WERI-Rb-1 (cell line): ENCODE measurements at regions not wholly inside any gene's neighbourhood (a gene's known extent, or its start where the extent isn't known, plus 50 kb on each side); places are given as distances from the start of the nearest gene placed in this dataset.
"Not testable (repeated sequence)": the region's sequence is repeated elsewhere in the genome, so short reads cannot be mapped to it uniquely, and the experiment has no call there.

ENCODE experiments used
- DNase-seq: peaks from one replicate; pipeline ENCODE4 v3.0.0-alpha.2; 2020
- H3K27ac ChIP-seq: fragments of 250-450 bp; sonication (Bioruptor Pico); 2 replicates; pipeline ENCODE4 v1.5.1; 2020; ENCODE audit warnings: mild to moderate bottlenecking, moderate library complexity
- H3K27me3 ChIP-seq: fragments of 250-450 bp; sonication (Bioruptor Pico); 2 replicates; pipeline ENCODE4 v1.5.1; 2021; ENCODE audit warnings: mild to moderate bottlenecking, low read depth, moderate library complexity; ENCODE audit not compliant: insufficient read depth, severe bottlenecking
- H3K36me3 ChIP-seq: fragments of 250-450 bp; sonication (Bioruptor Pico); 2 replicates; pipeline ENCODE4 v1.5.1; 2020; ENCODE audit warnings: mild to moderate bottlenecking, moderate library complexity
- H3K4me3 ChIP-seq: 2 replicates; pipeline ENCODE4 v1.5.1; 2011; ENCODE audit warnings: low read depth, mild to moderate bottlenecking, control low read depth, low read length
- H3K9me3 ChIP-seq: fragments of 250-450 bp; sonication (Bioruptor Pico); 2 replicates; pipeline ENCODE4 v1.5.1; 2021; ENCODE audit warnings: mild to moderate bottlenecking, moderate library complexity; ENCODE audit not compliant: severe bottlenecking
- TF ChIP-seq, protein P1 (sequence below): IDR thresholded peaks from 2 replicates; pipeline ENCODE4 v1.5.1; 2011; ENCODE audit warnings: low read depth, mild to moderate bottlenecking, control low read depth, inconsistent platforms, low read length

DNA sequence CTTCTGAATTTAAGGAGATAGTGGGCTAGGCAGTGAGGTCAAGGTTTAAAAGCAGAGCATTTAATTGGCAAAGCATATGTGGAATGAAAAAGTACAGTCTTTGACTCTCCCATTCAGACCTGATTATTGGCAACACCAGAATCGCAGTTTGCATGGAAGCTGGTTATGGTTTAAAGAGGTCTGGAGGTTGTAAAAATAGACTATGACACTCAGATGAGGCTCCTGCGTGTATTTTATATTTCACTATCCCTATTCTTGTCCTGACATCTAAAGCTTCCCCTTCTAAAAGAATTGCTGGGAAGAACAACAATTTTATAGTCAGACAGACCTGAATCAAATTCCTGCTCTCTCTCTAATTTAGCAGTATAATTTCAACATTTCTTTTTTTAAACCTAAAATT is 302.9 kb downstream of the PCDH7 start:
- no peaks in the 10 kb centered on the region for H3K27me3 ChIP-seq
- TF ChIP-seq, protein P1, sequence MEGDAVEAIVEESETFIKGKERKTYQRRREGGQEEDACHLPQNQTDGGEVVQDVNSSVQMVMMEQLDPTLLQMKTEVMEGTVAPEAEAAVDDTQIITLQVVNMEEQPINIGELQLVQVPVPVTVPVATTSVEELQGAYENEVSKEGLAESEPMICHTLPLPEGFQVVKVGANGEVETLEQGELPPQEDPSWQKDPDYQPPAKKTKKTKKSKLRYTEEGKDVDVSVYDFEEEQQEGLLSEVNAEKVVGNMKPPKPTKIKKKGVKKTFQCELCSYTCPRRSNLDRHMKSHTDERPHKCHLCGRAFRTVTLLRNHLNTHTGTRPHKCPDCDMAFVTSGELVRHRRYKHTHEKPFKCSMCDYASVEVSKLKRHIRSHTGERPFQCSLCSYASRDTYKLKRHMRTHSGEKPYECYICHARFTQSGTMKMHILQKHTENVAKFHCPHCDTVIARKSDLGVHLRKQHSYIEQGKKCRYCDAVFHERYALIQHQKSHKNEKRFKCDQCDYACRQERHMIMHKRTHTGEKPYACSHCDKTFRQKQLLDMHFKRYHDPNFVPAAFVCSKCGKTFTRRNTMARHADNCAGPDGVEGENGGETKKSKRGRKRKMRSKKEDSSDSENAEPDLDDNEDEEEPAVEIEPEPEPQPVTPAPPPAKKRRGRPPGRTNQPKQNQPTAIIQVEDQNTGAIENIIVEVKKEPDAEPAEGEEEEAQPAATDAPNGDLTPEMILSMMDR, result no peak

DNA sequence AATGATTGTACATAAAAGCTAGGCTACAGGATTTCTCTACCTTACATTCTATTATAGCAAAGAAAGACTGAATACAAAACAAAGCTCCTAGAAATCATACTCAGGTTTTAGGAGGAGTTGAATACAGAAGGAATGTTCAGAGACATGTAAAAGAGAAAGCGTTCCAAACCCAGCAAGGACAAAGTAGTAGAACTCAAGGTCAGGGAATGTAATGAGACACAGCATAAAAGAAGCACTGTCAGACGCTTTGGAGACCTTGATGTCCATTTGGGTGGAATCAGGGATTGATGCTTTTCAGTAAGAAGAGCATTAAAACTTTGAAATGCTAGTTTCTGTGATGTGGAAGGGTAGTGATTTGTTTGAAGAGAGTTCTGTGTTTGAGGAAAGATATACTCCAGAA is 303.6 kb downstream of the PCDH7 start:
- TF ChIP-seq, protein P1, result no peak
- DNase-seq, result no peak
- H3K27me3 ChIP-seq, result no peaks in the 10 kb centered on the region
- no peak overlapping the region for H3K27ac ChIP-seq
- no peak overlapping the region for H3K4me3 ChIP-seq
- no peaks in the 10 kb centered on the region for H3K9me3 ChIP-seq
- no peaks in the 10 kb centered on the region for H3K36me3 ChIP-seq

More for the DNA sequence above, 302.9 kb downstream of the PCDH7 start:
- Histone ChIP-seq H3K9me3 (no peaks in the 10 kb centered on the region), H3K27ac (no peak overlapping the region), H3K36me3 (no peaks in the 10 kb centered on the region), H3K4me3 (no peak overlapping the region)
- DNase-seq, result no peak

DNA sequence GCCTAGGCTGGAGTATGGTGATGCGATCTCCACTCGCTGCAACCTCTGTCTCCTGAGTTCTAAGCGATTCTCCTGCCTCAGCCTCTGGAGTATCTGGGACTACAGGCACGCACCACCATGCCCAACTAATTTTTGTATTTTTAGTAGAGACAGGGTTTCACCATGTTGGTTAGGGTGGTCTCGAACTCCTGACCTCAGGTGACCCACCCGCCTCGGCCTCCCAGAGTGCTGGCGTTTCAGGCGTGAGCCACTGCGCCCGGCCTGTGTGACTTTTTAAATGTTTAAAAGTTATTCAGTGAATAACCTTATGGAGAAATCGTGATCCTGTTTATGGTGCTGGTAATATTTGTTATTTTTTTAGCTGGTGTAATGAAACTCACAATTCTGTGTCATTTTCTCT is 304.6 kb downstream of the PCDH7 start:
- H3K27me3 ChIP-seq, H3K36me3 ChIP-seq, H3K27ac ChIP-seq, H3K9me3 ChIP-seq, DNase-seq, H3K4me3 ChIP-seq: not testable (repeated sequence)

DNA sequence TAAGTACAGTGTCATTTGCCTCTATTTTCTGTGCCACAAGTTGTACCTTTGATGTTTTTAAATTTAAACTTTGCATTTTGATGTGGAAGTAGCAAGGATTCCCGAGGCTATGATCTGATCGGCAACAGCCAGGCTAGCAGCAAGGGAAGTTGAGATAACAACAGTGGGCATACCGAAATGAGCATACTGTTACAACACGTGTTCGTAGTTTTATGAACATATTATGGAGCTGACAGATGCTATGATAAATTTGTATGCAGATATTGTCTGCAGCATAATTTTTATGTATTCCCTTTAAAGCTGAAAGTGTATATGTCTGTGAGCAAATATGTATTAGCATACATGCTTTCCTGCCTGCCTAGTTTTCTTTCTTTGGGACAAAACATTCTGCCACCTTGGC is 306.1 kb downstream of the PCDH7 start:
- Histone ChIP-seq H3K27ac (no peak overlapping the region), H3K9me3 (no peaks in the 10 kb centered on the region), H3K4me3 (no peak overlapping the region), H3K36me3 (no peaks in the 10 kb centered on the region), H3K27me3 (no peaks in the 10 kb centered on the region)
- TF ChIP-seq, protein P1, result no peak
- no peak for DNase-seq

DNA sequence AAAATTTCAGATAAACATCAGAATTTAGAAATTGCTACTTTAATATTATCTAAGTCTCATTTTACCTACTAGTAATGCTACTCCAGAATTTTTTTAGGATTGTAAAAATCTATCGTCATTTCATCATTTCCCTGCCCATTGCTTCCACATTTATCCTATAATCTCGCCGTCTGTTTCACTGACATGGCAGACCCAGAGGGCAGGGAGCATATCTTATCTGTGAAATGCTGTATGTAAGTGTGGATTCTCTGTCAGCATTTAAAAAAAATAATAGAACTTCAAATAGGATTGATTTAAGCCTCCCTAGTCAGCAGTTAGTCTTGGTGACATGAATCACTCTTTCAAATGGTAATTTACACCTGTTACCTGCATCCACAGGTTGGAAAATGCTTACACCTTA is 314.4 kb downstream of the PCDH7 start:
- H3K36me3 ChIP-seq, result no peaks in the 10 kb centered on the region
- no peak overlapping the region for H3K27ac ChIP-seq
- no peak for DNase-seq
- no peaks in the 10 kb centered on the region for H3K9me3 ChIP-seq
- no peak overlapping the region for H3K4me3 ChIP-seq
- TF ChIP-seq, protein P1, result no peak
- H3K27me3 ChIP-seq, result no peaks in the 10 kb centered on the region

DNA sequence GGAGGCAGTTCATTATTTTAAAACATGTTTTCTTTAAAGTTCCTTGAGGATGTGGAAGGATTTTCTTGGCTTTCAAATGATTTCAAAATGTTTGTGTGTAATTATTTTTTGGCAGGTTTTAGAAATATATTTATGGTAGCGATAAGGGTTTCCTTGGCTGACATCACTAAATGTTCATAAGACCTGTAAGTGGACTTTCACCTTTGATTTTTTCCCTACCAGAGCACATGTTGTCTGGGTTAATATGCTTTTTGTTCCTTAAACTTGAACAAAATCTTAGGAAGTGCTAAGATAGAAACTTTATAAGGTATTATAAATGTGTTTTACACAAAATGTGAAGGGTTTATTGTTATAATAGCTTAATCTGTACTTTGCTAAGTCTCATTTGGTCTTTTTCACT is 315.6 kb downstream of the PCDH7 start:
- no peaks in the 10 kb centered on the region for H3K27me3 ChIP-seq
- H3K36me3 ChIP-seq, result no peaks in the 10 kb centered on the region
- TF ChIP-seq, protein P1, result no peak
- no peak for DNase-seq
- H3K9me3 ChIP-seq, result no peaks in the 10 kb centered on the region
- H3K27ac ChIP-seq, result no peak overlapping the region
- no peak overlapping the region for H3K4me3 ChIP-seq
